DOHH2 (cell line): ENCODE measurements at regions not wholly inside any gene's neighbourhood (a gene's known extent, or its start where the extent isn't known, plus 50 kb on each side); places are given as distances from the start of the nearest gene placed in this dataset.

Experiments used
- EZH2phosphoT487 ChIP-seq: fragments of 200-600 bp; sonication (generic); IDR thresholded peaks from 2 replicates; pipeline ENCODE4 v1.6.1; 2017; ENCODE audit warnings: borderline replicate concordance, mild to moderate bottlenecking, antibody characterized with exemption, low read length, moderate library complexity, mixed read lengths
- TF ChIP-seq, protein P1 (sequence below): fragments of 200-600 bp; sonication (generic); IDR thresholded peaks from one replicate; pipeline ENCODE4 v1.5.1; 2014; ENCODE audit warnings: antibody characterized with exemption, mild to moderate bottlenecking, low read depth, low read length; ENCODE audit not compliant: poor library complexity, severe bottlenecking

DNA sequence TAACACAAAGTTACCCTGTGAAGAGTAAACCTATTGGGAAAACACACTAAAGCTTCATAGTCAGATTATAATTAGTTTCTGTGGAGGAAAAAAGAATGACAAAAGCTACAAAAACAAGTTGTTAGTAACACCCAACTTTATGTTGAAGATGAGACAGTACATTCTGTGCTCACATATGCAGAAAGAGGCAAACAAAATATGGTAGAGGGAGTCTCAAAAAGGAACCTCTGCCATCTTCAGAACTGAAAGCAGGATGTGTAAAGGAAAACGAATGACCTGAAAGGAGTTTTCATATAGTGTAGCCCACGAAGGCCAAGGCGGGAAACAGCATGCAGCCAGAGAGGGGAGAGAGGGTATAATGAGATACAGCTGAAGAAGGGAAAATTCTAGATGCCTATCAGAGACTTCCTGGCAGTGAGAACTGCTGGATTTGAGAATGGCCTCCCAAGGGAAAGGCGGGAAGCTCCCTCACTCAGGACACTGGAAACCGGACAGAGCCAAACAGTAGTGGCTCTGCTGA is 84.1 kb upstream of the HEY2 start:
- TF ChIP-seq, protein P1, sequence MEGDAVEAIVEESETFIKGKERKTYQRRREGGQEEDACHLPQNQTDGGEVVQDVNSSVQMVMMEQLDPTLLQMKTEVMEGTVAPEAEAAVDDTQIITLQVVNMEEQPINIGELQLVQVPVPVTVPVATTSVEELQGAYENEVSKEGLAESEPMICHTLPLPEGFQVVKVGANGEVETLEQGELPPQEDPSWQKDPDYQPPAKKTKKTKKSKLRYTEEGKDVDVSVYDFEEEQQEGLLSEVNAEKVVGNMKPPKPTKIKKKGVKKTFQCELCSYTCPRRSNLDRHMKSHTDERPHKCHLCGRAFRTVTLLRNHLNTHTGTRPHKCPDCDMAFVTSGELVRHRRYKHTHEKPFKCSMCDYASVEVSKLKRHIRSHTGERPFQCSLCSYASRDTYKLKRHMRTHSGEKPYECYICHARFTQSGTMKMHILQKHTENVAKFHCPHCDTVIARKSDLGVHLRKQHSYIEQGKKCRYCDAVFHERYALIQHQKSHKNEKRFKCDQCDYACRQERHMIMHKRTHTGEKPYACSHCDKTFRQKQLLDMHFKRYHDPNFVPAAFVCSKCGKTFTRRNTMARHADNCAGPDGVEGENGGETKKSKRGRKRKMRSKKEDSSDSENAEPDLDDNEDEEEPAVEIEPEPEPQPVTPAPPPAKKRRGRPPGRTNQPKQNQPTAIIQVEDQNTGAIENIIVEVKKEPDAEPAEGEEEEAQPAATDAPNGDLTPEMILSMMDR = no peak
- TF ChIP-seq EZH2phosphoT487 = no peak
